Peyer's patch (tissue), 4 donors: ENCODE measurements at regions not wholly inside any gene's neighbourhood (a gene's known extent, or its start where the extent isn't known, plus 50 kb on each side); places are given as distances from the start of the nearest gene placed in this dataset.

Source experiments
- POLR2A ChIP-seq, 2 donors: fragments of 450-650 bp; IDR thresholded peaks; one replicate each; pipeline ENCODE4 v1.5.1; 2017; ENCODE audit warnings: antibody characterized with exemption in 2 of 2, mild to moderate bottlenecking in 2 of 2, moderate library complexity in 2 of 2
- TF ChIP-seq, protein P1 (sequence below), 6 experiments: fragments of 450-650 bp in 4 of 6; fragments of 200-600 bp in 2 of 6; sonication (generic) in 1 of 6; IDR thresholded peaks; one replicate each; pipeline ENCODE4 v1.5.1; 2017 to 2019; ENCODE audit warnings: antibody characterized with exemption in 6 of 6, mild to moderate bottlenecking in 3 of 6, moderate library complexity in 1 of 6

DNA sequence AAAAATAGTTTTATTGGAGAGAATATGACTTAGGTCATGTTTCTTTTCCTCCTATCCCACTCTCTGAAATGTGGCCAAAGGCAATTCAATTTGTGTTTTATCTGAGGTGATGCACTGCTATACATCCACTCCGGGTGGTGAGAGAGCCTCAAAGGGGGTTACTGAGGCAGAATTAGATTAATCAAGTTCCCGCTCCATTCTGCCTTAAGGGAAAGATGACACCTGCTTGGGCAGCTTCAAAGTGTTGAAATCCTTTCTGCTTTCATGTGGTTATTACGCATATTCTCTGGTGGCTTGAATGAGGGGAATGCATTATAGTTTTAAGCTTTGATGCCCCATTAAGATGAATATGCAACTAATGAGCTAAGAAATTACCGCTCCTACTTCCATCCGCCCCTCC, 213.0 kb upstream of the TMEFF2 start:
- TF ChIP-seq, protein P1, sequence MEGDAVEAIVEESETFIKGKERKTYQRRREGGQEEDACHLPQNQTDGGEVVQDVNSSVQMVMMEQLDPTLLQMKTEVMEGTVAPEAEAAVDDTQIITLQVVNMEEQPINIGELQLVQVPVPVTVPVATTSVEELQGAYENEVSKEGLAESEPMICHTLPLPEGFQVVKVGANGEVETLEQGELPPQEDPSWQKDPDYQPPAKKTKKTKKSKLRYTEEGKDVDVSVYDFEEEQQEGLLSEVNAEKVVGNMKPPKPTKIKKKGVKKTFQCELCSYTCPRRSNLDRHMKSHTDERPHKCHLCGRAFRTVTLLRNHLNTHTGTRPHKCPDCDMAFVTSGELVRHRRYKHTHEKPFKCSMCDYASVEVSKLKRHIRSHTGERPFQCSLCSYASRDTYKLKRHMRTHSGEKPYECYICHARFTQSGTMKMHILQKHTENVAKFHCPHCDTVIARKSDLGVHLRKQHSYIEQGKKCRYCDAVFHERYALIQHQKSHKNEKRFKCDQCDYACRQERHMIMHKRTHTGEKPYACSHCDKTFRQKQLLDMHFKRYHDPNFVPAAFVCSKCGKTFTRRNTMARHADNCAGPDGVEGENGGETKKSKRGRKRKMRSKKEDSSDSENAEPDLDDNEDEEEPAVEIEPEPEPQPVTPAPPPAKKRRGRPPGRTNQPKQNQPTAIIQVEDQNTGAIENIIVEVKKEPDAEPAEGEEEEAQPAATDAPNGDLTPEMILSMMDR (IDR thresholded peaks at IDR 0.05): no peak
- TF ChIP-seq POLR2A (IDR thresholded peaks at IDR 0.05): no peak
